ENCODE measurements at regions not wholly inside any gene's neighbourhood (a gene's known extent, or its start where the extent isn't known, plus 50 kb on each side); places are given as distances from the start of the nearest gene placed in this dataset.
A peak's percentile ranks its signal among the peaks of the same experiment; 100 is the strongest.

- H3K36me3 ChIP-seq: no peaks in the 10 kb centered on the region
- no peak for TF ChIP-seq CTCF (IDR thresholded peaks at IDR 0.05)
- no peak for DNase-seq
- H3K4me1 ChIP-seq: peaks cover 0 to 16% (median 6%) of the 10 kb centered on the region in 4 donors
- intact Hi-C loops (cut with DNase I; ENCODE audit: low total_unique reads): no loop called here
- H3K27ac ChIP-seq: no peak overlapping the region
- no peaks in the 10 kb centered on the region for H3K9me3 ChIP-seq
- H3K4me3 ChIP-seq: no peak overlapping the region
- H3K27me3 ChIP-seq: no peaks in the 10 kb centered on the region
Observed at GRCh38 chr1:229000187-229000586, 264.9 kb downstream of the RHOU start.

- DNase-seq: no peak
- TF ChIP-seq CTCF (IDR thresholded peaks at IDR 0.05): no peak
- Histone ChIP-seq H3K4me1 (peaks cover 0 to 16% (median 6%) of the 10 kb centered on the region in 4 donors), H3K36me3 (no peaks in the 10 kb centered on the region), H3K27me3 (no peaks in the 10 kb centered on the region), H3K27ac (no peak overlapping the region), H3K9me3 (no peaks in the 10 kb centered on the region), H3K4me3 (no peak overlapping the region)
- intact Hi-C loops (cut with DNase I; ENCODE audit: low total_unique reads): no loop called here
Observed at GRCh38 chr1:229001467-229002011, 266.3 kb downstream of the RHOU start.

DNA sequence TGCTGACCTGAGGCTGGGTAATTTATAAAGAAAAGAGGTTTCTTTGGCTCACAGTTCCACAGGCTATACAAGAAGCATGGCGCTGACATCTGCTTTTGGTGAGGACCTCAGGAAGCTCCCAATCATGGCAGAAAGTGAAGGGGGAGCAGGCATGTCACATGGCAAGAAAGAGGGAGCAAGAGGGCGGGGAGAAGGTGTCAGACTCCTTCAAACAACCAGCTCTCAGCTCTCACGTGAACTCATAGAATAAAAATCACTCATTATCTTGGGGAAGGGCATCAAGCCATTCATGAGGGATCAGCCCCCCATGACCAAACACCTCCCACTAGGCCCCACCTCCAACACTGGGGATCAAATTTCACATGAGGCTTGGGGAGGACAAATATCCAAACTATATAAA lies 266.8 kb downstream of the RHOU start:
- H3K27ac ChIP-seq: no peak overlapping the region

DNA sequence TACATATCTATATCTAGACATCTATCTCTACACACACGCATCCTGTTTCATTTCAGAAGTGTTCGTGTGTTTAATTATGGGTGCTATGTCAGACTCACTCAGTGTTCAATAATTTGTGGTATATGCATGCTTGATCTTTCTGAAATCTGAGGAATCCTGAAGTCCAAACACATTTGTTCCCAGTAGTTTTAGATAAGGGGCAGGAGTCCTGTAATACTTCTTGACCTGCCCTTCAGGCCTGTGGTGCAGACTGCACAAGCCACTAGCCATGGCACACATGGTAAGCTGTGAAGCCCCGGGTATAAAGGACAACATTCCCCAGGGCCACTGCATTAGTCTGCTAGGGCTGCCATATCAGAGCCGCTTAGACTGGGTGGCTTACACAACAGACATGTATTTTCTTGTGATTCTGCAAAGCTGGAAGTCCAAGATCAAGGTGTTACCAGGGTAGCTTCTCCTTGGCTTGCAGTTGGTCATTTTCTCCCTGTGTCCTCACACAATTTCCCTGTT lies 267.2 kb downstream of the RHOU start:
- Histone ChIP-seq H3K4me1 (peaks cover 0 to 16% (median 6%) of the 10 kb centered on the region in 4 donors), H3K9me3 (no peaks in the 10 kb centered on the region), H3K4me3 (no peak overlapping the region), H3K36me3 (no peaks in the 10 kb centered on the region), H3K27me3 (no peaks in the 10 kb centered on the region), H3K27ac (no peak overlapping the region)
- peak in 1 of 2 donors; percentile 6 for DNase-seq
- TF ChIP-seq CTCF (IDR thresholded peaks at IDR 0.05): no peak
- intact Hi-C loops (cut with DNase I; ENCODE audit: low total_unique reads): no loop called here

More for the DNA sequence above, 266.8 kb downstream of the RHOU start:
- Histone ChIP-seq H3K4me1 (peaks cover 0 to 16% (median 6%) of the 10 kb centered on the region in 4 donors), H3K4me3 (no peak overlapping the region), H3K36me3 (no peaks in the 10 kb centered on the region), H3K9me3 (no peaks in the 10 kb centered on the region), H3K27me3 (no peaks in the 10 kb centered on the region)
- TF ChIP-seq CTCF (IDR thresholded peaks at IDR 0.05): no peak
- intact Hi-C loops (cut with DNase I; ENCODE audit: low total_unique reads): no loop called here
- no peak for DNase-seq

- no peak for TF ChIP-seq CTCF (IDR thresholded peaks at IDR 0.05)
- H3K36me3 ChIP-seq: no peaks in the 10 kb centered on the region
- no peaks in the 10 kb centered on the region for H3K27me3 ChIP-seq
- intact Hi-C loops (cut with DNase I; ENCODE audit: low total_unique reads): no loop called here
- no peak overlapping the region for H3K4me3 ChIP-seq
- no peaks in the 10 kb centered on the region for H3K9me3 ChIP-seq
- peak overlapping the region; percentile 66 to 67 for H3K27ac ChIP-seq
- peak; percentile 41 to 83 for DNase-seq
- H3K4me1 ChIP-seq: peaks cover 0 to 16% (median 6%) of the 10 kb centered on the region in 4 donors
Observed at GRCh38 chr1:229003233-229004031, 267.5 kb upstream of the RAB4A start.

Measured in tibial artery (tissue), 4 donors.